HG03469 (cell line): ENCODE measurements at regions not wholly inside any gene's neighbourhood (a gene's known extent, or its start where the extent isn't known, plus 50 kb on each side); places are given as distances from the start of the nearest gene placed in this dataset.
"Not testable (repeated sequence)": the region's sequence is repeated elsewhere in the genome, so short reads cannot be mapped to it uniquely, and the experiment has no call there.

ENCODE experiments used
- ATAC-seq: cut with Tn5 transposase; IDR thresholded peaks from one replicate; pipeline ENCODE4 v1.9.1; 2021; ENCODE audit warnings: mild to moderate bottlenecking, moderate library complexity, moderate number of reproducible peaks; ENCODE audit not compliant: unreplicated experiment

DNA sequence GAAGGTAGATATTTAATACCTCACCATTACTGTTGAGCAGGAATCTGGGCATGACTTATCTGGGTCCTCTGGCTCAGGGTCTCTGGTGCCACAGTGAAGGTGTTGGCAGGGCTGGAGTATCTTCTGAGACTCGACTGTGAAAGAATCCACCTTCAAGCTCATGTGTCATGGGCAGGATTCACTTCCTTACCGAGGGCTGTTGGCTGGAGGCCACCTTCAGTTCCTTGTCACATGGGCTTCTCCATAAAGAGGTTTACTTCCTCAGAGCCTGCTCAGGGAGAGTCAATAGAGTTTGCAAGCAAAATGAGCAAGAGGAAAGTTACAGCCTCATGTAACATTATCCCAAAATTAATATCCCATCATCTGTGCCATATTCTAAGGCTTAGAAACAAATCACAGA, 459.5 kb downstream of the NR2F2 start:
- ATAC-seq, result no peak

DNA sequence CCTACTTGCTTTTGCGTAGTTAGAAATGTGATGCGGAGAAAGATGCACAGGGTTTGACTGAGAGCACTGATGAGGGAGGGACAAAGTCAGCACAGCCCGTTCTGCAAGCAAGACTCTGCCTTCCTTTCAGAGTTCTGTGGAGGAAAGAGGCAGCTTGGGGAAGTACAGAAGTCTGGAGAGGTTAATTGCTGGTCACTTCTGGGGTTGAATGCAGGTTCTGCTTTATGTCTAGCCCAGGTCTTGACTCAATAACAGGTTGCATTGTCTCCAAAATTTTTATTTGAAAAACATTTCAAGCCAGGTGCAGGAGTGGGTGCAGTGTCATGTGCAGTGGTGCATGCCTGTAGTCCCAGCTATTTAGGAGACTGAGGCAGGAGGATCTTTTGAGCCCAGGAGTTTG, 461.7 kb downstream of the NR2F2 start:
- no peak for ATAC-seq

DNA sequence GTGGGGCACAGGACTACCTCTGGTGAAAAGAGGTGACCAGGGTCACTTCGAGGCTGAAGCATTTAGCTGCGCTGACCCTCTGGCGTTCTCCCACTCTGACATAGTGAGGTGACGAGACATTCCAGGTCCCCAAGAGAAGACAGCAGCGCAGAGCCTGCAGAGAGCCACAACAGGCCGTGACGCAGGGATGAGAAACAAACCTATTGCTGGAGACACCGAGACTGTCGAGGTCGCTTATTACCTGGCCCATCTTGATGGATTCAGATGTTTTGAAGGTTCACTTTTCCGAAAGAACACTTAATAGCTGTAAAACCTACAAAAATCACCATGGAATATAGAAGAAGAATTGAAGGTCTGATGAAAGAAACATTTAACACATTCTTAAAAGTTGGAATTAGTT, 466.3 kb downstream of the NR2F2 start:
- no peak for ATAC-seq

DNA sequence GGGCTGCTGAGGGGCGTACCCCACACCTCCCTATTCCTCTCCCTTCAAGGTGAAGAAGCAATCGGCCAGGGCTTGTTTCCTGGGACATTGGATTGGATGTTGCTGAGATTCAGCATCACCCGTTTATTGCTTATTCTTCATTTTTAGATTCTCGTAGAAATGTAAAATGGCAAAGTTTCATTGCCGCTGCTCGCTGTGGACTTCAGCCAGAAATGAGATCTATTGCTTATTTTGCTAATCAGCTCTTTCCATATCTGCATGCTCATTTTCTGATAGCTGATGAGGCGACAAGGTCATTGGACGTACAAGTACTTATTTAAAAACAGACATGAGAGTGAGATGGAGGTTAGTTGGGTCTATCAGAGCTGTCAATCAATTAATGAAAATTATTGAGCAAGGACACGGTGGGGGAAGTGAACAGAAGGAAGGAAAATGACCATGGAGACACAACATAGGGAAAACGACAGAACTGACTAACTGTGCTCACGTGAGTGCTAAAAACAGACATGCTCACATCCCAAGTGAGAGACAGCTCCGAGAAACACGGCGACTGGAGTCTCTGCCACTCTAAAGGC, 471.2 kb downstream of the NR2F2 start:
- no peak for ATAC-seq

DNA sequence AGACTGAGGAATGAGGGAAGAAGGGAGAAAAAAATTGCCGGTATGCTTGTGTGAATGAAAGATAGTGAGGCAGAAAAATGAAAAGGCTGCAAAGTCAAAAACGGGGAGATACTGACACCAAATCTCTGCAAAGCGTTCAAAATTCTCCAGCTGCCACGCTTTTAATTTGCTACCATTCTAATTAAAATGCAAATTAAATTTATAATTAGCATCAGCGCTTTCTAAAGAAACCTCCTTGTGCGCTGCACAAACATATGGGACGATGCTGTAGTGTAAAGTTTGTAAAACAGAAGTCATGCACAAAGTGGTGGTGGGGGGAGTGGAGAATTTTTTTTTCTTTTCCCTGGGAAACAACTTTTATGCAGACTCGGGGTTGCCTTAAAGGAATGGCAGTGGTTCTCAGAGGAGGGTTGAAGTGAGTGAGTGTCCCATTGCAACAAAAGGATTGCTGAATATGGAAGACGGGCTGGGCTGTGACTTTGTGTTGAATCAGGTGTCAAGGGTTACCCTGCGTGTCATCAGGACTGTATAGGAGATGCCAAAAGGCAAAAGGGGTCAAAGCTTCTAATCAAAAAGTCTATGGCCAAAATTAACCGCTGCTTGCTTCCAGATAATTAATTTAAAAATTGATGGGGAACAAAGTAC, 472.2 kb downstream of the NR2F2 start:
- no peak for ATAC-seq

DNA sequence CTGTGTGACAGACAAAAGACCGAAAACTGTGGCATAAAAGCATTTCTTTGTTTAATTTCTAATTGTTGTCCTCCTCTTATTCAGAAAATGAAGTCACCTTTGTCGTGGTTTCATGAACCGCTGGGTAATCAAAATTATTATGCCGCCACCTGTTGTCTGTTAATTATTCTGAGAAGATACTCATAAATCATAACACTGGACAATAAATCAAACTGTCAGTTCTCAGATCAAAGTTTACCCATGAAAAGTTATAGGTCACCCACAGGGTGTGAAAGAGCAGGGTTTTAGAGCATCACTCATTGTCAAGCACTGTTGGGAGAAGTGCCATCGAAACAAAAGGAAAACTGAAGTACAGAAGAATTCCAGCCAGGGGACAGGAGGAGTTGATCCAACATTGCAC, 474.3 kb downstream of the NR2F2 start:
- no peak for ATAC-seq

DNA sequence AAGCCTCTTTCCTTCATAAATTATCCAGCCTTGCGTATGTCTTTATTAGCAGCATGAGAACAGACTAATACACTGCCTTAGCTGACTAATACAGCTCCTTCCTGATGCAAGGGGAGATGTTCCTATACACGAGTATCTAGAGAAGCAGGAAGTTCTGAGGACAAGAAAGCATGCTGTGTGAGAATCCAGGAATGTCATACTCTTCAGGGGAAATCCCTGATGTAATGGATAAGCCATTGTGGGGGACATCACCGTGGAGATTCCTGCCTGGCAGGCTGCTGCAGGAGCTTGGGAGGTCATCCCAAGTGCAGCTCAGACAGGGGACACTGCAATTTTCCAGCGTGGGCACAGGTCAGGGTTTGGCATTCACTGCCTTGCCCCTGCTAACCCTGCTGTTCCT, 476.9 kb downstream of the NR2F2 start:
- no peak for ATAC-seq

DNA sequence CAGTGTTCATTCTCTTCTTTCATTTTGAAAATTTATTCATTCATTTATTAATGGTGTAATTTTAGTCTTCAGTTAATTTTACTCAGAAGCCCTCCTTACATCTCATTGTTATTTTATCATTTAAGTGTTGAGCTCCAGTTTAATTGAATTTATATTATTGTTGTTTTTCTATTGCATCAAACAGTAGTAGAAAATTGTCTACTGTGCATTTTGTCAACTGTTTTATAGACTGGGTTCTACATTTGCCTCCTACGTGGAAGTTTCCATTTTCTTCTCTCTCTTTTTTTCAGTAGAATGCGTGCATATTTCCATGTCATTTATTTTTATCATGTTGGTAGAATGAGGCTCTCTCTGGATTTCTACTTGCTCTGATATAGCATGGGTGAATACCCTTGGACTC, 487.4 kb downstream of the NR2F2 start:
- ATAC-seq, result no peak

DNA sequence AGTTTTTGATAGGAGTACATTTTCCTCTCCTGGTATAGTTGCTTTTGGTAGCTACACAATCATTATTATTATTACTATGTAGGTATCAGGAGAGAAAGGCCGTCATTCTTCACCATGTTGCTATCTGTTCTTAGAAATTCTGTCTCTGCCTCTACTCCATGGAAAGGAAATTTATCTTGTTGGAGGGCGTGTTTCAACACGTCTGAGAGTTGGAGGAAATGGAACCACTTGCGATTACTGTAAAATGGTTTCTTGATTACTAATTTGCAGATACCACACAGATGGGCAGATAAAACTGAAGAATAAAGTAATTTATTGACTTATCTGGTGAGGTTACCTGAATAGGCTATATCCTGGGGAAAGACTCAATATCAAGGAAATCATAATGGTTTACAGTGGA, 488.4 kb downstream of the NR2F2 start:
- no peak for ATAC-seq

DNA sequence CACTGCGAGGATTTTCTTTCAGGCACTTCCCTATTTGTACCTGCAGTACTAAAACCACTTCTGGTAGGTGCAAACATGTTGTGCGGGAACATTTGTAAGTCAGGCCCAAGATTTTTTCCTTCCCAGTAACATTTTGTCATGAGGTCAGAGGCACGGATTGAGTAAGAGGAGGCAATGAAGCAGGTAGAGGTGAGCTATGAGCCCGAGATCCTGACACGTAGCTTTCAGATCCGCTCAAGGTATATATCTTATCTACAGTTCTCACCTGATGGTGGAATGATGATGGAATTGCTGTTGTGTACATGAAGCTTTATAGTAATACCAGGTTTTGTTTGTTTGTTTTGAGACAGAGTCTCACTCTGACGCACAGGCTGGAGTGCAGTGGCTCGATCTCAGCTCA, 497.5 kb downstream of the NR2F2 start:
- no peak for ATAC-seq

DNA sequence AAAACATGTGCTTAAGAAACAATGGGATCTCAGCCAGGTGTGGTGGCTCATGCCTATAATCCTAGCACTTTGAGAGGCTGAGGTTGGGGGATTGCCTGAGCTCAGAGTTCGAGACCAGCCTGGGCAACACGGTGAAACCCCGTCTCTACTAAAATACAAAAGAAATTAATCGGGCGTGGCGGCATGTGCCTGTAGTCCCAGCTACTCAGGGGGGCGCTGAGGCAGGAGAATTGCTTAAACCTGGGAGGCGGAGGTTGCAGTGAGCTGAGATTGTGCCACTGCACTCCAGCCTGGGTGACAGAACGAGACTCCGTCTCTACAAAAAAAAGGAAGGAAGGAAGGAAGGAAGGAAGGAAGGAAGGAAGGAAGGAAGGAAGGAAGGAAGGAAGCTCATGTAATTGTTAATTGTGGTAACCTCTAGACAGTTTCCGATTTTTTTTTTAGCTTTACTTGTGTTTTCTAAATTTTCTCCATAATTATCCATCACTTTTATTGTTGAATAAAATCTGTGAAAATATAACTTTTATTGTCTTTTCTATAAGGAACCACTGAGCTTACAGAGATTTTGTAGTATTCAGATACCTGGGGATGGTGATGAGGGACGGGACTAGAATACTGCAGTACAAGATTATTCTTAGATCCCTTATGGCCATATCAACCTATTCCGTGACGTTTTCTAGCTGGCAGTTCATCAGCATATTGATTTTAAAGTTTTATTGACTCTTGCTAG, 506.9 kb downstream of the NR2F2 start:
- ATAC-seq, result no peak

DNA sequence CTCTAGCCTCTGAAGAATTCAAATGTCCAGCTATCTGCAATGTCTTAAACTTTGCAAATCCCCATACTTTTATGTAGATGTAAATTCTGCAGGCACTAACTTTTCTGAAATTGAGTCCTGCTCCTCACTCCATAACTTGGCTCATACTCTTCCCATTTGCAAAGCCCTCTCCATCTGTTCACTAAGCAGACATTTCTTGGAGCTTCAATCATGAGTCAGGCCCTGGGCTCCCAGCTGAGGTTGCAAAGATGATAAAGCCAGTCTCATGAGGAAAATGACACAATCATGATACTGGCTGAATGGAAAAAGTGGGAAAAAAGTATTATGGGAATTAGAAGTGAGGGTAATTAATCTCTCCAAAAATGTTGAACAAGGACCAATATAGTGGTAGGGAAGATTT, 507.6 kb downstream of the NR2F2 start:
- no peak for ATAC-seq

DNA sequence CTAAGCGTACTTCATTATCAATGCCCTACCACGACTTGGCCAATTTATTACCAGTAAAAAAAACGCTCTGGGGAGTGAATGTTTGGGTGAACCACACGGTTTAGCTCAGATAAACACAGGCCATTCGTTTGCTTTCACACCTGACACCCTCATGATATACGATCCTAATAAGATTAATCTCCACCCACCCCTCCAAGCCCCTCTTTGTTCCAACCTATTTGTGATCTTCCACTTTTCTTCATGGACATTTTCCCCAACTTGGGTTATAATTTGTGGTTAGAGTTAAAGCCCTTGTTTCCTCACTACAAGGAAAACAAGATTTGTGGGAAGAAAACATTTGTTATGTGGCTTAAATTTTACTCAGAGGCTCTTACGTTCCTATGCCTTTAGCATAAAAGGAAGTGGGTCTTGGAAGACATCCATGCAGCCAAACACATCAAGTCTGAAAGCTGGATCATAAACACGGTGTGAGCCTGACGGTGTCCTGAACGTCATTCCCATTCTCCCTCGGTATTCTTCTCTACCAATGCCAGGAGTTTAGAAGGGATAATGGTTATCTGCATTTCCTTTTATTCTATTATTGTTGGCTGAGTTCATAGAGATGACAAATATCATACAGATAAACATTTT, 518.9 kb downstream of the NR2F2 start:
- ATAC-seq, result no peak

DNA sequence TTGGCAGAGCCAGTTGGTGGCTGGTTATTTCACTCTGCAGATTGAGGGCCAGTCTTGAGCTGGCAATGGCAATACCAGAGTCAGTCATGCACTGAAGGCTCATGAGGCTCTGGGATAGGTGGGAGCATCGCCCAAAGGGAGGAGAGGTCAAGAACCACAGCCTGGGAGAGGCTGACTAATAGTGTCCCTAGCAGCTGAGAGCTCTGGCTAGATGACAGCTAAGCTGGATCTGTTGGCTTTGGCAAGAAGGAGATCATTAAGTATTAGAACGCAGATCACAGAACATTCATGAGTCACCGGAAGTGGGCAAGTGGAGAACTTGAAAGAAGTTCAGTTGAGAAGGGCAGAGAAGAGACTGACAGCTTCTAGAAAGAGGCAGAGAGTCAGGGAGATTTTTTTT, 521.1 kb downstream of the NR2F2 start:
- no peak for ATAC-seq

DNA sequence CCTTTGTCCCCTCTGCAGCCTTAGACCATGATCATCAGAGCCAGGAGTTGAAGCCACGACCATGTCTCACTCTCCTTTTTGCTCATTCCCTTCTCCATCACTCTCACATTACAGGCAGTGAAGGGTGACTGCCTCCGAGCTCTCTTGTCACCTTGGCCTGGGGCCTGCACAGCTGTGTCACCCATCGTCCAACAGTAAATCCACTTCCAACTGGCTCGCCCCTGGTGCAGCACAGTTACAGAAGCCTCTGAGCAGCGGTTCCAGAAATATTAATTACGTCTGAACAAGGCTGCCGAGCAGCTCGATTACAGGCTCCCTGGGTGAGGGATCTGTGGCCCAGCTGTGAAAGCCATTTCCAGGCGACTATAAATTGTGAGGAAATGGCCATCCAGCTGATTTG, 528.2 kb downstream of the NR2F2 start:
- no peak for ATAC-seq

DNA sequence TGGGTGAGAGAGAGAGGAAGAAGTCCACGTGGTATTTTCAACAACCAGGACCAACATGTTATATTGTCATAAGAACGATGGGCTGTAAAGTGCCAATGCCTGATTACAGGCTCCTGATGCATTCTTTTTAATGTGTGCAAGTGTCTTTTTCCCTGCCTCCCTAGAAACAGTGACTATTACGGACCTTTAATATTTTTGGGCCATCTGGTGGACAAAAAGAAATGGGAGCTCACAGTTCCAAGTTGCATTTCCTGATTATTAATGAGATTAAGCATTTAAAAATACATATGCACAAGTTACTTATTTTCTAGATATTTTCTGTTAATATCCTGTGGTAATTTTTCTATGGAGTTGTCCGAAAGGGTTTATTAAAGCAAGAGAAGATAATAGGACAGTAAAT, 530.2 kb downstream of the NR2F2 start:
- ATAC-seq, result no peak

DNA sequence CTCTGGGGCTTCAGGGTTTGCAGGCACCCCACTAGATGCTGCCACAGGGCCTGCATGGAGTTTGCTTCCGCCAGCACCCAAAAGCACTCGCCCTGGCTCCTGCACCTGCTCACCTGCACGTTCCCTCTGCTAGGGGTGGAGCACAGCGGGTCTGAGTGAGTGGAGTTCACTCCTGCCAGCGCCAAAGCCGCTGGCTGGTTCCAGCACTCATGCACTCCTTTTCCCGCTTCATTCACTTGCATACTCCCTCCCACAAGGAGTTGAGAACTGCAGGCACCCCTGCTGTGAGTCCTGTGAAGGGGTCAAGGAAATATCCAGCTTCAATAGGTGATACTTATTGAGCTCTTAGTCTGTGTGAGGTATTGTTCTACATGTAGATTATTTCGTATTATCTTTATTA, 537.5 kb downstream of the NR2F2 start:
- no peak for ATAC-seq

DNA sequence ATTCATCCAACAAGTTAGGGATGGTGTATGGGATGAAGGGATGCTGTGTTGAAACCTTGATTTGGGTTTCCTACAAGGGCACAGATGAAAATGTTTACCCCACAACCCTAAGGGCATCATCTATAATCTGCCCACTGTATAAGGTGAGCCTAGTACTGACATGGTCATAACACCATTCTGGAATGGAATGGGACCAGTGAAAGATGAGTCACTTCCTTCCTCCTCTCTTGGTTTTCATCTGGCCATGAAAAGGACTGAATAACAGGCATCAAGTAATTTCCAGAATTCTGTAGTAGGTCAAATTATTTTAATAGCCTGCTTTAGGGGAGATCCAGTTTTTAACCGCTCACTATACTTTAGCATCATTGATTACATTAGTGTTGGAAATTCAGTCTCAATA, 538.6 kb downstream of the NR2F2 start:
- no peak for ATAC-seq

DNA sequence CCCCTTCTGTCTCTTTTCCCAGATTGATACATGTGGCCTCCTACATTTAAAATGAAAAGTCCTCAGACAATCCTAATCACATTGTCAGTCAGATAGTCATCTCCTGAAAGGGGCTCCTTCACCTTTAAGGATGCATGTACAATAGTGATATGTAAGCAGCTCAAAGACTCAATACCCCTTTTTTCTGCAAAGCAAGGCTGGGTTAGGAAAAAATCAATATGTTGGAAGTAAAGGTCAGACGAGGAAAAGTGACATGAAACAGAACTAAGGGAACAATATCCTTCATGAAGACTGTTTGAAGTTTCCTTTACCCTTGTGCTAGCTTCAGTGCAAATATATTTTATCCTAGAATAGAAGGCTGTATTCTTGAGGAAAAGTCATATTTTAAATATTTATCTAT, 539.3 kb downstream of the NR2F2 start:
- no peak for ATAC-seq

DNA sequence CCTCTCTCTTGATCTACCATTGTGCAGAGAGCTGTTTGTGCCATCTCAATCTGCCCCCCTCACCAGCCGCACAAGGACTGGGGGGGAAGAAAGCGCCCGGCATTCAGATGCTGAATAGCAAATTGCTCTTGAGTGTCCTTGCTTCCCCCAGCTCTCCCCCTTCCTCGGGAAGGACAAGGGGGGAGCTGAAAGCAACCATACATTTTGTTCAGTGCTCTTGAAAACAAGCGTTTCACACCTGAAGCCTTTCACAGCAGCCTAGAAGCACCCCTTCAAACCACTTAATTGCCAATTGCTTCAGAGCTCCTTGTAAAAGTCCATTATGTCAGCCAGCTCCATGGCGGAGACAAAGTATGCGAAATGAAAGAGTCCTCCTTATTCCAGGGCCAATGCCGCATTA, 540.1 kb downstream of the NR2F2 start:
- ATAC-seq, result no peak

DNA sequence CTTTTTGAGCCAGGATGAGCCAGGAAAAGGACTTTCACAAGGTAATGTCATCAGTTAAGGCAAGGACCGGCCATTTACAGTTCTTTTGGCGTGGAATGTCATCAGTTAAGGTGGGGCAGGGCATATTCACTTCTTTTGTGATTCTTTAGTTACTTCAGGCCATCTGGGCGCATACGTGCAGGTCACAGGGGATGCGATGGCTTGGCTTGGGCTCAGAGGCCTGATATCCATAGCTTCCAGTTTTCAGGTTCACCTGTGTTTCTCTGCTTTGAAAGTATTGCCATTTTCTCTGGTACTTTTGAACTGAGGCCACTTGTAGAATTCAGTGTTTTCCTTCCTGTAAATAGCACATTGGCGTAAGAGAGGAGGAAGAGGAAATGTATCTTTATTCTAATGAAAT, 546.9 kb downstream of the NR2F2 start:
- not testable (repeated sequence) for ATAC-seq

DNA sequence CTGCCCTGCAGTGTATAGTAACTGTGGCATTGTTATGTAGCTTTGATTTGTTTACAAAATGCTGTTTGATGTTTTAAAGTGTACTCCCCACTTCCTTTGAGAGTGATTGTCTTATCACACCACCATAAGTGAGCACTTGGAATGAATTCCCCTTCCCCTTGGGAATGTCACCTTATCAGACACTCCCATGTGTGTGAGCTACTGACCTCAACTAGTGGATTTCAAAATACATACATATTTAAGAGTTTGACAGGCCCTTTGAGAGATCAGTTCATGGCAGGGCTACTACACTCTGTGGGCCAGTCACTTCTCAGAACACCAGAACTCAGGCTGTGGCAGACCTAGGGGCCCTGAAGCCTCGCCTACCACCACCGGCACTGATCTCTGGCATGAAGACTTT, 547.6 kb downstream of the NR2F2 start:
- no peak for ATAC-seq
